ENCODE measurements at regions not wholly inside any gene's neighbourhood (a gene's known extent, or its start where the extent isn't known, plus 50 kb on each side); places are given as distances from the start of the nearest gene placed in this dataset.

GRCh38 chr17:79152636-79153035, 78.0 kb downstream of the ENGASE start:
- TF ChIP-seq, protein P1, sequence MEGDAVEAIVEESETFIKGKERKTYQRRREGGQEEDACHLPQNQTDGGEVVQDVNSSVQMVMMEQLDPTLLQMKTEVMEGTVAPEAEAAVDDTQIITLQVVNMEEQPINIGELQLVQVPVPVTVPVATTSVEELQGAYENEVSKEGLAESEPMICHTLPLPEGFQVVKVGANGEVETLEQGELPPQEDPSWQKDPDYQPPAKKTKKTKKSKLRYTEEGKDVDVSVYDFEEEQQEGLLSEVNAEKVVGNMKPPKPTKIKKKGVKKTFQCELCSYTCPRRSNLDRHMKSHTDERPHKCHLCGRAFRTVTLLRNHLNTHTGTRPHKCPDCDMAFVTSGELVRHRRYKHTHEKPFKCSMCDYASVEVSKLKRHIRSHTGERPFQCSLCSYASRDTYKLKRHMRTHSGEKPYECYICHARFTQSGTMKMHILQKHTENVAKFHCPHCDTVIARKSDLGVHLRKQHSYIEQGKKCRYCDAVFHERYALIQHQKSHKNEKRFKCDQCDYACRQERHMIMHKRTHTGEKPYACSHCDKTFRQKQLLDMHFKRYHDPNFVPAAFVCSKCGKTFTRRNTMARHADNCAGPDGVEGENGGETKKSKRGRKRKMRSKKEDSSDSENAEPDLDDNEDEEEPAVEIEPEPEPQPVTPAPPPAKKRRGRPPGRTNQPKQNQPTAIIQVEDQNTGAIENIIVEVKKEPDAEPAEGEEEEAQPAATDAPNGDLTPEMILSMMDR (IDR thresholded peaks at IDR 0.05; ENCODE audit: low read depth, low read length), result no peak
- DNase-seq (ENCODE audit: low read depth, low spot score), result no peak
- H3K4me3 ChIP-seq (ENCODE audit: low read depth, low read length), result no peak overlapping the region
- in situ Hi-C loops (cut with HindIII; ENCODE audit: low sequenced_read_pairs), result no loop called here

DNA sequence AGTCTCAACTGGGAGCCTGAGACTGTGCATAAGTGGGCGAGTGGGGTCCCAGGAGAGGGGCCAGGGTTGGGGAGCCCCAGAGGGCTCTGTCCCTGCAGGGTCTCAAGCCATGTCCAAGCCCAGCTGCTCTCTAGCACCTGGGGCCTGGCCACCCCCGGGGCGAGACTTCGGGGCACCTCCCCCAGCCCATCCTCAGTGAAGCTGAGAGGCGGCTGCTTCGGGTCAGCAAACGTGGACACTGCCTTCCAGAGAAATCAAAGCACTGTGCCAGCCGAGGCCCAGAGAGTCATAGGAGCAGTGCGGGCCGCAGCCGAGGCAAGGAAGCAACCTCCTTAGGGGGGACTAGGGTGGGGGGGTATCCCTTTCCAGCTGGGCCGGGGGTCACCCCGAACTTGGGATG, 77.5 kb downstream of the ENGASE start:
- in situ Hi-C loops (cut with HindIII; ENCODE audit: low sequenced_read_pairs), result no loop called here
- TF ChIP-seq, protein P1 (IDR thresholded peaks at IDR 0.05; ENCODE audit: low read depth, low read length), result no peak

GRCh38 chr17:79150799-79151198, 76.2 kb downstream of the ENGASE start:
- no peak overlapping the region for H3K4me3 ChIP-seq (ENCODE audit: low read depth, low read length)
- TF ChIP-seq, protein P1 (IDR thresholded peaks at IDR 0.05; ENCODE audit: low read depth, low read length), result no peak

More for the DNA sequence above, 77.5 kb downstream of the ENGASE start:
- no peak for DNase-seq (ENCODE audit: low read depth, low spot score)
- H3K4me3 ChIP-seq (ENCODE audit: low read depth, low read length), result no peak overlapping the region

GRCh38 chr17:79150035-79150733, 75.6 kb downstream of the ENGASE start:
- H3K4me3 ChIP-seq (ENCODE audit: low read depth, low read length), result no peak overlapping the region
- in situ Hi-C loops (cut with HindIII; ENCODE audit: low sequenced_read_pairs), result no loop called here
- no peak for DNase-seq (ENCODE audit: low read depth, low spot score)
- TF ChIP-seq, protein P1 (IDR thresholded peaks at IDR 0.05; ENCODE audit: low read depth, low read length), result no peak

More at GRCh38 chr17:79150799-79151198, 76.2 kb downstream of the ENGASE start:
- DNase-seq (ENCODE audit: low read depth, low spot score), result no peak
- in situ Hi-C loops (cut with HindIII; ENCODE audit: low sequenced_read_pairs), result no loop called here

GRCh38 chr17:79148584-79148983, 74.0 kb downstream of the ENGASE start:
- in situ Hi-C loops (cut with HindIII; ENCODE audit: low sequenced_read_pairs), result no loop called here
- DNase-seq (ENCODE audit: low read depth, low spot score), result no peak
- TF ChIP-seq, protein P1 (IDR thresholded peaks at IDR 0.05; ENCODE audit: low read depth, low read length), result no peak
- H3K4me3 ChIP-seq (ENCODE audit: low read depth, low read length), result no peak overlapping the region

GRCh38 chr17:79147746-79148506, 73.3 kb downstream of the ENGASE start:
- in situ Hi-C loops (cut with HindIII; ENCODE audit: low sequenced_read_pairs), result no loop called here

More at GRCh38 chr17:79147746-79148506, 73.3 kb downstream of the ENGASE start:
- no peak for DNase-seq (ENCODE audit: low read depth, low spot score)
- TF ChIP-seq, protein P1 (IDR thresholded peaks at IDR 0.05; ENCODE audit: low read depth, low read length), result no peak
- no peak overlapping the region for H3K4me3 ChIP-seq (ENCODE audit: low read depth, low read length)
